HCT116 (cell line): ENCODE measurements at regions not wholly inside any gene's neighbourhood (a gene's known extent, or its start where the extent isn't known, plus 50 kb on each side); places are given as distances from the start of the nearest gene placed in this dataset.

ENCODE experiments used
- ATAC-seq: fragments of 200-7000 bp; cut with Tn5 transposase; 2 replicates; pipeline ENCODE4 v1.9.1; 2020; ENCODE audit warnings: mild to moderate bottlenecking, moderate library complexity
- BruUV-seq: library from RNA; stranded (reverse); fragments of 400-500 nt; replicated peaks from 2 replicates; lab custom pipeline; 2021; lab: Mats Ljungman, UMichigan
- CTCF ChIA-PET: fragments of 300-600 bp; sonication (Branson Sonifier 250); formaldehyde crosslinking; loops from one replicate; lab custom pipeline; 2021; ENCODE audit warnings: antibody characterized with exemption; lab: Charles Lee
- POLR2A ChIA-PET: fragments of 300-600, 350-600 bp; sonication (Branson Sonifier 250); formaldehyde crosslinking; loops from one replicate; lab custom pipeline; 2021; ENCODE audit warnings: antibody characterized with exemption; lab: Charles Lee
- RAD21 ChIA-PET, 2 experiments: fragments of 300-600 bp; sonication (Branson Sonifier 250); formaldehyde crosslinking; loops; one replicate each; lab custom pipeline; 2023; ENCODE audit warnings: low total read pairs in 2 of 2; ENCODE audit not compliant: uncharacterized antibody in 2 of 2, unreplicated experiment in 2 of 2, low non-redundant PET in 1 of 2; lab: Charles Lee
- DNase-seq: peaks from one replicate; pipeline ENCODE4 v3.0.0-alpha.2; 2010; ENCODE audit warnings: low read depth, low spot score
- H2AFZ ChIP-seq: fragments of 200-600 bp; shearing (Covaris generic), sonication (generic); 2 replicates; pipeline ENCODE4 v1.6.1; 2017; ENCODE audit warnings: low read depth, mixed run types, mixed read lengths, antibody characterized with exemption, low read length; ENCODE audit not compliant: poor library complexity, severe bottlenecking
- H3K27ac ChIP-seq: 2 replicates; pipeline ENCODE4 v1.5.1; 2012; ENCODE audit warnings: low read depth, low read length
- H3K27me3 ChIP-seq: fragments of 200-600 bp; sonication (generic); 2 replicates; pipeline ENCODE4 v1.6.1; 2016; ENCODE audit warnings: mixed run types, low read length, mixed read lengths; ENCODE audit not compliant: insufficient read depth
- H3K36me3 ChIP-seq, 2 experiments: fragments of 200-500 bp in 1 of 2; fragments of 200-600 bp in 1 of 2; sonication (Bioruptor generic) in 1 of 2; sonication (generic) in 1 of 2; 2 replicates each; pipeline versions ENCODE4 v1.5.1 to v1.6.1; 2014 to 2016; ENCODE audit warnings: low read length in 2 of 2, inconsistent platforms in 1 of 2, mixed read lengths in 1 of 2, mixed run types in 1 of 2; ENCODE audit not compliant: insufficient read depth in 2 of 2, control insufficient read depth in 1 of 2
- H3K4me1 ChIP-seq, 2 experiments: fragments of 200-600 bp in 1 of 2; sonication (generic) in 1 of 2; 2 replicates each; pipeline versions ENCODE4 v1.5.1 to v1.6.1; 2012 to 2017; ENCODE audit warnings: low read length in 2 of 2, inconsistent platforms in 1 of 2, mild to moderate bottlenecking in 1 of 2, mixed read lengths in 1 of 2, mixed run types in 1 of 2, moderate library complexity in 1 of 2; ENCODE audit not compliant: insufficient read depth in 2 of 2, control insufficient read depth in 1 of 2
- H3K4me2 ChIP-seq: fragments of 200-600 bp; sonication (generic); 2 replicates; pipeline ENCODE4 v1.6.1; 2017; ENCODE audit warnings: mixed run types, low read length, mixed read lengths
- H3K4me3 ChIP-seq, 2 experiments: fragments of 200-600 bp in 1 of 2; sonication (generic) in 1 of 2; replicated peaks in 1 of 2; 2 replicates each; pipeline ENCODE4 v1.5.1; 2011 to 2016; ENCODE audit warnings: low read length in 2 of 2, control low read depth in 1 of 2, low read depth in 1 of 2, mild to moderate bottlenecking in 1 of 2, mixed read lengths in 1 of 2, mixed run types in 1 of 2
- H3K79me2 ChIP-seq: fragments of 200-600 bp; sonication (generic); 2 replicates; pipeline ENCODE4 v1.6.1; 2017; ENCODE audit warnings: mild to moderate bottlenecking, mixed run types, low read length, moderate library complexity, mixed read lengths; ENCODE audit not compliant: insufficient read depth
- H3K9ac ChIP-seq: fragments of 200-600 bp; sonication (generic); 2 replicates; pipeline ENCODE4 v1.6.1; 2016; ENCODE audit warnings: low read length, mixed read lengths
- H3K9me2 ChIP-seq: fragments of 200-600 bp; sonication (generic), shearing (Covaris generic); 2 replicates; pipeline ENCODE4 v1.6.1; 2017; ENCODE audit warnings: mixed run types, mild to moderate bottlenecking, moderate library complexity; ENCODE audit not compliant: insufficient read depth
- H3K9me3 ChIP-seq, 2 experiments: fragments of 200-500 bp in 1 of 2; fragments of 200-600 bp in 1 of 2; sonication (Bioruptor generic) in 1 of 2; sonication (generic) in 1 of 2; 2 replicates each; pipeline ENCODE4 v1.6.1; 2014 to 2017; ENCODE audit warnings: low read length in 2 of 2, mixed read lengths in 2 of 2, inconsistent platforms in 1 of 2, low read depth in 1 of 2, mild to moderate bottlenecking in 1 of 2, mixed run types in 1 of 2, moderate library complexity in 1 of 2; ENCODE audit not compliant: control insufficient read depth in 1 of 2, insufficient read depth in 1 of 2
- H4K20me1 ChIP-seq: fragments of 200-600 bp; sonication (generic), shearing (Covaris generic); 2 replicates; pipeline ENCODE4 v1.6.1; 2017; ENCODE audit warnings: mixed run types, mild to moderate bottlenecking, moderate library complexity; ENCODE audit not compliant: insufficient read depth
- CBX3 ChIP-seq: IDR thresholded peaks from 2 replicates; pipeline ENCODE4 v1.6.1; 2012; ENCODE audit warnings: low read depth
- ELF1 ChIP-seq: IDR thresholded peaks from 2 replicates; pipeline ENCODE4 v1.6.1; 2012; ENCODE audit warnings: low read depth, borderline replicate concordance
- EZH2 ChIP-seq: fragments of 200-600 bp; sonication (generic); IDR thresholded peaks from 2 replicates; pipeline ENCODE4 v1.6.1; 2017; ENCODE audit warnings: antibody characterized with exemption, mixed run types
- EZH2phosphoT487 ChIP-seq: fragments of 200-600 bp; IDR thresholded peaks from 2 replicates; pipeline ENCODE4 v1.6.1; 2018; ENCODE audit warnings: antibody characterized with exemption, borderline replicate concordance
- JUND ChIP-seq: IDR thresholded peaks from 2 replicates; pipeline ENCODE4 v1.6.1; 2012
- POLR2A ChIP-seq: IDR thresholded peaks from 2 replicates; pipeline ENCODE4 v1.7.0; 2011; ENCODE audit warnings: borderline replicate concordance; ENCODE audit not compliant: insufficient read depth, insufficient read length; ENCODE audit errors: extremely low read depth
- RAD21 ChIP-seq: IDR thresholded peaks from 2 replicates; pipeline ENCODE4 v1.6.1; 2012; ENCODE audit warnings: low read depth, mild to moderate bottlenecking
- REST ChIP-seq: IDR thresholded peaks from 2 replicates; pipeline ENCODE4 v1.6.1; 2012; ENCODE audit warnings: low read depth
- SP1 ChIP-seq: IDR thresholded peaks from 2 replicates; pipeline ENCODE4 v1.6.1; 2012; ENCODE audit warnings: low read depth
- SRF ChIP-seq: IDR thresholded peaks from 2 replicates; pipeline ENCODE4 v1.6.1; 2012; ENCODE audit warnings: low read depth
- YY1 ChIP-seq: IDR thresholded peaks from 2 replicates; pipeline ENCODE4 v1.6.1; 2011; ENCODE audit warnings: low read length, low read depth, moderate library complexity, mild to moderate bottlenecking; ENCODE audit not compliant: insufficient replicate concordance; ENCODE audit errors: extremely low read depth
- ZNF274 ChIP-seq: fragments of 200-500 bp; sonication (Bioruptor generic); IDR thresholded peaks from 2 replicates; pipeline ENCODE4 v1.6.1; 2014; ENCODE audit warnings: mild to moderate bottlenecking, low read depth, low read length, inconsistent platforms
- intact Hi-C: fragments of 100-400 bp; cut with micrococcal nuclease; formaldehyde crosslinking; loops from 2 replicates; pipeline ENCODE4 v1.10.0; 2022

- intact Hi-C loops = no loop called here
- Histone ChIP-seq H3K4me1 (no peaks in the 10 kb centered on the region), H3K27ac (no peak overlapping the region), H3K4me2 (no peak overlapping the region), H3K9ac (no peak overlapping the region), H3K27me3 (no peaks in the 10 kb centered on the region), H4K20me1 (no peaks in the 10 kb centered on the region), H3K36me3 (no peaks in the 10 kb centered on the region), H3K79me2 (no peaks in the 10 kb centered on the region), H3K4me3 (no peak overlapping the region), H3K9me2 (no peaks in the 10 kb centered on the region), H2AFZ (no peak overlapping the region), H3K9me3 (no peaks in the 10 kb centered on the region)
- ATAC-seq = no peak
- POLR2A ChIA-PET = no interaction called here
- BruUV-seq = no TSS peak
- CTCF ChIA-PET = no interaction called here
- RAD21 ChIA-PET = no interaction called here
- no peak for DNase-seq
- TF ChIP-seq JUND = no peak
- TF ChIP-seq ZNF274 = no peak
- no peak for TF ChIP-seq ELF1
- TF ChIP-seq CBX3 = no peak
- no peak for TF ChIP-seq SP1
- TF ChIP-seq EZH2phosphoT487 = no peak
- TF ChIP-seq YY1 = no peak
- TF ChIP-seq REST = no peak
- TF ChIP-seq EZH2 = no peak
- TF ChIP-seq SRF = no peak
- TF ChIP-seq POLR2A = no peak
- no peak for TF ChIP-seq RAD21
These were observed 397.6 kb downstream of the ZNF521 start for GRCh38 chr18:24954341-24954740.
